Muscle of back (tissue), 3 donors: ENCODE measurements at regions not wholly inside any gene's neighbourhood (a gene's known extent, or its start where the extent isn't known, plus 50 kb on each side); places are given as distances from the start of the nearest gene placed in this dataset.

Experiments
- DNase-seq, 3 donors: peaks; one replicate each; pipeline versions ENCODE4 v3.0.0 to v3.0.0-alpha.2; 2013

DNA sequence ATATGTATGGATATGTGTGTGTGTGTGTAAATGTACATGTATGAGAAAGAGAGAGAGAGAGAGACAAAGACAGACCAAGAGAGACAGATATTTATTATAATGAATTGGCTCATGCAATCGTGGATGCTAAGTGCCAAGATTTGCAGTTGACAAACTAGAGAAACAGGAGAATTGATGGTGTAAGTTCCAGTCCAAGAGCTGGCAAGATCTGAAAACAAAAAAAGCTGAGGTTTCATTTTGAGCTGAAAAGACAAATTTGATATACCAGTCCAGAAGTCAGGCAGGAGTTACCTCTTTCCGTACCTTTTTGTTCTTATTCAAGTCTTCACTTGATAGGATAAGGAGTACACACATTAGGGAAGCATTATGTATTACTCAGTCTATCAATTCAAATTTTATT, 157.8 kb downstream of the COPS8 start:
- no peak for DNase-seq

DNA sequence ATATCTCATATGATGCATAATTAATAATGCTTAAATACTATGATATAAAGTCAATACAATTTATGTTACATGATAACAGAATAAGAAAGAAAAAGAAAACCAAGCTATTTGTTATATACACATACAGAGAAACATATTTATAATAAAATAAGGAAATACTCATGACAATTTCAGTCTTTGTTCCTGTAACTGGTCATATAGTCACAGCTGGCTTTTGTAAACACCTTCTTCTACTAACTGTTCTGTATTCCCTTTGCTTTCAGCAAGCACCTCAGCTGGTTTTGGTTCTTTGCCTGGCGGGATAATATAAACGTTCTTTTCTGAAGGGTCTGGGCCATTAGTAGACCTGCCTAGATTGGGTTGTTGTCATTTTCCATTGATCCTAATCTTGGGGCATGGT, 158.5 kb downstream of the COPS8 start:
- no peak for DNase-seq

- DNase-seq = no peak
Observed at GRCh38 chr2:237244976-237245646, 159.4 kb downstream of the COPS8 start.

DNA sequence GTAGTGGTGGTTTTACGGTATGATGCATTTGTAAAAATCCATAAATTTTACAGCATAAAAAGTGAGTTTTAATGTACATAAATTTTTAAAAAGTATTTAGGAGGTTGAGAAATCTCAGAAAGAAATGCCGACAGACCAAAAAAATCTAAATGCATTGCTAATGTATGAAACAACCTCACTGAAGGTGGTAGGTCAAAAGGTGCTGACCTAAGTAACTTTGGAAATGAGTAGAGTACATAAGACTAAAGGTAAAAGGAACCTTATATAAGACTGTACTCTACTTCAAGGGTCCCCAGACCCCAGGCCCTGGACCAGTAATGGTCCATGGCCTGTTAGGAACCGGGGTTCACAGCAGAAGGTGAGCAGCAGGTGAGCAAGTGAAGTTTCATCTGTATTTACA, 163.4 kb downstream of the COL6A3 start:
- no peak for DNase-seq

GRCh38 chr2:237251986-237252385, 162.0 kb downstream of the COL6A3 start:
- DNase-seq = no peak

DNA sequence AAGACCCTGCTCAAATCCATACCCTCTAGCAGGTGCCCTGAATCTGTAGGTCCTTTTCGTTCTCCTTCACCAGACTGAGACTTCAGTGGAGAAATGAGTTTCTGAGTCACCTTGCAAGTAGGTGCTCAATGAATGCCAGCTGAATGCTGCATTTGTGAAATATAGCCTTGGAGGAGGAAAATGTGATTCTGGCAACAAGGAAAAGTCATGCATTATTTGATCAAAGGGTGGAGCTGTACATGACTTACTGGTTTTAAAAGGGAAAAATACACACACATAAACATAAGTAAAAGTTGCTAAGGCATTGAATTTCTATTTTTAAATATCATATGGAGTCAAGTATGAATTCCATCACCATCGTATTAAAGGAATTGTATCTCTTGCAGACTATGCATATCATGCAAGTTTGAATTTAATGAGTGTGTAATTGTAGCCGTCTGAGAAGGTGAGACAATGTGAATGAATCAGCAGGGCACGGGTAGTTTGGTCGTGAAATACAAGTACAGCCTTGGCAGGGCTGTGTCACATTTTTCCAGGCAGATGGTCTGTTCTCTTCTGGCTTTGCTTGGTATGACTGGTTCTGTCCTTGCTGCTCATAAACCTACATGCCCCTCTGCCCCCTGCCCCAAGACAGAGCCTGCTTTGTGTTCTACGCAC, 160.8 kb downstream of the COL6A3 start:
- no peak for DNase-seq

DNA sequence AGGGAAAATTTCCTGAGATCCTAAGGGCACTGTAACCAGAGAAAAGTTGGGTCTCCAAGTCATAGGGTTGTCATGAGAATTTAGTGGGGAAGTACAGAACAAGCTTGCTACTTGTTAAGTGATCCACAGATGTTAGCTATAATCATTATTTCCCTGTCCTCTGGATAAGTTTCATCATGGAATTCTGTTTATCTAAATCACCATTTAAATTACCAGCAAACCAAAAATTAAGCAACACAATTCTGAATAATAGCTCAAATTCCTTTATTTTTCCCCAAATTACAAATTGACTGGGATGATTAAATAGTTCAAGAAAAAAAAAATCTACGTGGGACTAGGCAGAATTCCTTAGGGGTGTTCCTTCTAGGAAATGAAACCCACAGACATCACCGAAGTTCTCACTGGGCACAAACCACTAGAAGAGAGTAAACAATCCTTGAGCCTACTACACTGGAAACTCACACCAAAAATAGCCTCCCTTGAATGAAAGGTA, 159.5 kb downstream of the COL6A3 start:
- DNase-seq = no peak

DNA sequence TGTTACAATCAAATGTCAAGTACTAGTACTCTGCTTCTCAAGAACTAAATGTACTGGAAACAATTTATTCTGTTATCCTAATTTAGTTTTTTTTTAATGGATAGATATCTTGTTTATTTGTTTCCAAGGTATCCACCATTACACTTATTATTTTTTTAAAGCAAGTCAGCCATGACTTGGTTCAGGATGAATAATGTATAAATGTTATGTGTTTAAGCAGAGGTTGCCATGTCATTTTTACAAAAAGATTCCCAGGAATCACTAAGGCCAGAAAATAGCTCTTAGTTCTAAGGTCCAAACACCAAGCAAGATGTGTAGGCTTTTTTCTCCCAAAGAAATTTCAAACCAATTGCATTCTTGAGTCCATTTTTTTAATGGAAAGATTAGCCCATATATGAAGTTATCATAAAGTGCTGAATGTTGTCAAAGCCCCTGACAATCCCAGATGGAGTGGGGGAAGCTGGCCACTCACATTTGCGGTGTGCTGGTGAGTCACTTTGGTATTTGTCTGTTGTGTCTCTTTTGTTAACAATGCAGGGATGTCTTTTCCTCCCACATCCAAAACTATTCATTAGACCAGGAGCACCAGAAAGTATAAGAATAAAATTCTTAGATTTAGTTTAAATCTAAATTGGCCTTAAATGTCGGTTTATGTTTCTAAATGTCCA, 158.9 kb downstream of the COL6A3 start:
- DNase-seq = peak in 1 of 3 donors; percentile 86

DNA sequence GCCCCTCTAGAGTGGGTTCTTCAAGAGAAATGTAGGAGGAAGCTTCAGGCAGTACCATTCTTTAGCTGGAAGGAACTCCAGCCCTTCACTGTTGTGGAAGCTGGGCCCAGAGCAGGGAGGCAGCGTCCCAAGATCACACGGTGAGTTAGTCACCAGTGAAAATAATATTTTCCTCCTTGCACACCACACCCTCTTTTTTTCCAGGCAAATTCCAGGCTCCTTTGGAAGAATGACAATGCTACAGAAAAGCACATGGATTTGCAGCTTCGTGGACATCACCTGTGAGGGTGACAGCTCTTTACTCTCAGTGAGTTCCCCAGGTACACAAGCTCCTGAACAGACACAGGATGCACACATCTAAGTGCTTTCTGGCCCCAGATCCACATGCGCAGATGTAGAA, 157.1 kb downstream of the COL6A3 start:
- DNase-seq = peak in 2 of 3 donors; percentile 73 to 87

DNA sequence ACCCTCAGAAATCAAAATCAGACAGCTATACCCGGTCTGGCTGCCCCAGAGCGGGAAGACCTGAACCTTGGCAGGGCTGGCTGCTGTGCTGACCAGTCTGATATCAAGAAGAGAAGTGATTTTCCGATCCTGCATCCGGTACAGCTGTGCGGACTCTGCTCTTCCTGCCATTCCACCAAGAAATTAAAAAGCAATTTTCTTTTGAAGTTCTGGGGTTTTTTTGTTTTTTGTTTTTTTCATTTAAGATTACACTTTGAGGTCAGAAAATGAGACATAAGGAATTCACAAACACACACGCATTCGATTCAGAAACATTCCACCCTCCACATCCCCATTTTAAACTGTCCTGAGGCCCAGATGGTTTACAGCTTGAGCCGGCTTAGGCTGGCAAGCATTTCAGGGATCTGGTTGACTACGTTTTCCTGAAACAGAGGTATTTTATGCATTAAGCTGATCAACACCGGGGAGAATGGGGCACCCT, 156.5 kb downstream of the COL6A3 start:
- peak in 2 of 3 donors; percentile 57 to 82 for DNase-seq

DNA sequence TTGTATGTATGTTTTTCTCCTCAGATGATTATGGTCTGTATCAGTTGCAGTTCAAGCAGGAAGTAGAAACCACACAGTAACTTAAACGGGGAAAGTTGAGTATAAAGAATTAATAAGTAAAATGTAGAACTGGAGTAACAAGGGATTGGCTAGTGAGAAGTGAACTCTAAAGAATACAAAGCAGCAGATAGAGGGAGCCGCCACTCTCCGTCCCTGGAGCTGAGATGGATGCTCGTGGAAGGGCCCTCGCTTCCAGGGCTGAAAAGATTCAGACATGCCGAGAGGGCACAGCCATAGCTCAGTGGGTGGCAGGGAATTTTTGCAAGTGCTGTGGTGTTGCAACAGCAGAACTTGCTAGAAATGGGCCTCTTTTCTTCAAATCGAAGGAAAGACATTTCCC, 155.8 kb downstream of the COL6A3 start:
- no peak for DNase-seq

- DNase-seq = no peak
Observed at GRCh38 chr2:237258615-237259014, 155.3 kb downstream of the COL6A3 start.

- DNase-seq = no peak
Observed at GRCh38 chr2:237259201-237259600, 154.8 kb downstream of the COL6A3 start.

DNA sequence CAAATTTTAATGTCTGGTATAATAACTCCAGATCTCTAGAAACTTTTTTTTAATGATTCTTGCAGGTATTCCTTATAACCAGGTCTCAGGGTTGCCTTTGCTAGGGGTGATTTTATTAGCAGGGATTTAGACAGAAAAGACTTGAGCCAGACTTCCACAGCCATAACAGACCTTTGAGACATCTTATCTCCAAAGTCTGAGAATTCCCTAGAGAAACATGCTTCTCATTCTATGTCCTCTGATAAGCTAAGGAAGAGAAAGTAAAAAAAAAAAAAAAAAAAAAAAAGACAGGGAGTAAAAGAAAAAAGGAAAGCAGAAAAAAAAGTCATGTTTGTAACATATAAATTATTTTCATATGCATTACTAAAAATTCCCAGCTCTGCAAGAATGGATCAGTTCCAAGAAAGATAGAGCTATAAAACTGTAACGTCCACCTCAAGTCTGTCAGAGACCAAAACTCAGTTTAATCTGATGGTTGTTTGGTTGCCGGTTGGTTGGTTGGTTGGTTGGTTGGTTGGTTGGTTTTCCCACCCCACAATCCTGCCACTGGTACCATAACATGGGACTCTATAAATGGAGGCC, 153.8 kb downstream of the COL6A3 start:
- no peak for DNase-seq

GRCh38 chr2:237260686-237261085, 153.3 kb downstream of the COL6A3 start:
- DNase-seq = no peak

GRCh38 chr2:237261327-237261726, 152.6 kb downstream of the COL6A3 start:
- DNase-seq = no peak

- no peak for DNase-seq
Observed at GRCh38 chr2:237262838-237263771, 150.9 kb downstream of the COL6A3 start.

DNA sequence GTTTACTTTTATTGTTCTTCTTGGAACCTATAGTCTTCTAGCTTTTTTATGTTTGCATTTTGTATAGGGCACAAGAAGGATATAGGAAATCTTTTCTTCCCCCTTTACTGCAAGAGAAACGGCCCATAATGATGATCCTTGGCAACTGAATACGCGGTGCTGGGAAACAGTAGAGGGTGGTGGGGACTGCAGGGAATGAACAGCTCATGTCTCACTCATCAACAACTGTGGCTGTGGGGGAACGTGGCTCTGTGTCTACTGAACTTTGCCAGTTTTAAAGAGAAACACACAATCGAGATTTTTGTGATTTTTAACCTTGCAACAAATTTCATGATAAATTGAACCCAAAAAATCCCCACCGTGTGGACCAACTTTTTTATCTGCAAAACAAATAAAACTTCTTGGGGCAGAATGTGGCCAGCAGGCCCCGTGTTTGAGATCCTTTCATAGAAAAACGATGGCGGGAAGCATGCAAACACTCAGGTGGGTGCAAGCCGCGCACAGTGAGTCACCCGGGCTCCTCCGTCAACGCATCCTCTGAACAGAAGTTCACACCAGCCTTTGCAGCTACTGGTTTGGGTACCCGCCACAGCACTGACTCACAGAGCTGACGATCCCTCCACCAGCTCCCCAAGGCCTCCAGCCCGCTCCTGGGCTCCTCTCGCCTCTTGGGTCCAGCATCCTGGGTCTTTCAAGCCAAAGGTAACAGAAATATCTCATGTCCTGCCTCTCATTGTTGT, 149.3 kb downstream of the COL6A3 start:
- no peak for DNase-seq

DNA sequence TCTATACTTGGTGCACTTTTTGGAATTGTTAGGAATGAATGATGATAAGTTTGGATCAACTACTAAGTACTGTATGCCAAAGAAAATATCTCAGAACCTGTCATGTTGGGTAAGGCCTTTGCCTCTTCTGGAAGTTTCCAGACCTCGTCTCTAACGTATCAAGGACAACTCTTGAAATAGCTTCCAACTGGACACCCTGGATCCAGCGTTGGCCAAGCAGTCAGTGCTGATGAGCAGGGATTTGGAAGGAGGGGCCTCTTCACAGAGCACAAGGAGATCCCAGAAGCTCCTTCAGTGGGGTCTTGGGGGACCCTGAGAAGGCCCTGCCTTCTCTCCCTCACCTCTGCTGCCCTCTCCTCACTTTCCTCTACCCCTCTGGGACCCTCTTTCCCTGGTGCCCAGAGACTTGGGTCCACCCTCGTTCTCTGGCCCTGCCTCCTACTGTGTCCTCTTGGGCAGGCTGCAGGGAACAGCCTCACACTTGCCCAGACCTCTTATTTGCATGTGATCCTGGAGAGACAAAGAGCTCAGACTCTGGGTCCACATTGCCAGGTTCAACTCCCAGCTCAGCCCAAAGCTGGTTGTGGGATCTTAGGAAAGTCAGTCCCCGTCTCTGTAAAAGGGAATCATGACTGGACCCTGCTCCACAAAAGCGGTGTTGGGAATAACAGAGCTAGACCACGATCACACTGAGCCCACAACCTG, 145.8 kb downstream of the COL6A3 start:
- no peak for DNase-seq
